Hepatocyte (in vitro differentiated cells): ENCODE measurements at regions not wholly inside any gene's neighbourhood (a gene's known extent, or its start where the extent isn't known, plus 50 kb on each side); places are given as distances from the start of the nearest gene placed in this dataset.

Experiments
- CTCF ChIP-seq: fragments of 200-600 bp; sonication (generic); IDR thresholded peaks from 2 replicates; pipeline ENCODE4 v1.5.1; 2016; ENCODE audit warnings: antibody characterized with exemption, mild to moderate bottlenecking; ENCODE audit not compliant: poor library complexity
- EZH2 ChIP-seq: fragments of 200-600 bp; sonication (generic); IDR thresholded peaks from 2 replicates; pipeline ENCODE4 v1.6.1; 2016; ENCODE audit warnings: antibody characterized with exemption, mild to moderate bottlenecking, borderline replicate concordance
- EZH2phosphoT487 ChIP-seq: fragments of 200-600 bp; sonication (generic); IDR thresholded peaks from one replicate; pipeline ENCODE4 v1.6.1; 2018; ENCODE audit warnings: antibody characterized with exemption, mild to moderate bottlenecking, low read depth, moderate library complexity; ENCODE audit not compliant: unreplicated experiment, severe bottlenecking

- TF ChIP-seq EZH2 (no peak), CTCF (no peak), EZH2phosphoT487 (no peak)
These were observed 57.0 kb upstream of the RTL6 start for GRCh38 chr22:44555046-44555445.
